ENCODE measurements at regions not wholly inside any gene's neighbourhood (a gene's known extent, or its start where the extent isn't known, plus 50 kb on each side); places are given as distances from the start of the nearest gene placed in this dataset.

GRCh38 chr15:79373113-79373512 is 59.0 kb upstream of the MINAR1 start:
- no peak for DNase-seq (ENCODE audit: low read depth, low spot score)

- DNase-seq (ENCODE audit: low read depth, low spot score): no peak
Measured at GRCh38 chr15:79373728-79374127, 58.4 kb upstream of the MINAR1 start.

GRCh38 chr15:79376383-79376782 is 55.8 kb upstream of the MINAR1 start:
- DNase-seq (ENCODE audit: low read depth, low spot score): no peak

- DNase-seq (ENCODE audit: low read depth, low spot score): no peak
Measured at GRCh38 chr15:79378394-79379109, 53.6 kb upstream of the MINAR1 start.

- peak; percentile 22 for DNase-seq (ENCODE audit: low read depth, low spot score)
Measured at GRCh38 chr15:79380755-79381497, 51.2 kb upstream of the MINAR1 start.

- no peak for DNase-seq (ENCODE audit: low read depth, low spot score)
Measured at GRCh38 chr15:79381593-79381992, 50.5 kb upstream of the MINAR1 start.

Measured in brain pericyte (primary cell).